ENCODE measurements at regions not wholly inside any gene's neighbourhood (a gene's known extent, or its start where the extent isn't known, plus 50 kb on each side); places are given as distances from the start of the nearest gene placed in this dataset.

DNA sequence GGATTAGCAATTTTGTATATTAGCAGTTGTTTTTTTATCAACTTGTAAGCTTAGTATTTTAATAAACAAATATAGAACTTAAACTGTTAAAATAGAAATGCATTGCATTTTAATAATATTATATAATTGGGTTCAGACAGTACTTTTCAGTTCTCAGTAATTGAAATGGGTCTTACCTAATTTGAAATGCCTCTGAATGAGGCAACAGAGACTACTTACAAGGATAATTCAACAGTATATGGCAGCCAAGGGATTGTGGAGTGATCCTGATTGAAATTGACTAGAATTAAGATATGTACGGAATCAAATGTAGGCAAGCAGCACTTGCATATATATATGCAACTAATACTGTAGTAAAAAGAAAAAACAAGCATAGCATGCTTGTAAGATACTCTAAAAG, 1503.9 kb upstream of the MIR17HG start:
- no peaks in the 10 kb centered on the region for H3K36me3 Mint-ChIP-seq (ENCODE audit: unreplicated experiment)
- no peak overlapping the region for H3K4me3 Mint-ChIP-seq (ENCODE audit: unreplicated experiment)
- TF ChIP-seq CTCF (IDR thresholded peaks at IDR 0.05; ENCODE audit: partially characterized antibody, unreplicated experiment), result no peak
- H3K4me1 Mint-ChIP-seq (ENCODE audit: low read depth, unreplicated experiment), result no peaks in the 10 kb centered on the region
- no peaks in the 10 kb centered on the region for H3K27me3 Mint-ChIP-seq (ENCODE audit: unreplicated experiment)
- no peak for DNase-seq
- H3K9me3 Mint-ChIP-seq (ENCODE audit: unreplicated experiment), result no peaks in the 10 kb centered on the region
- H3K27ac Mint-ChIP-seq (ENCODE audit: unreplicated experiment), result no peak overlapping the region

GRCh38 chr13:89845874-89846273, 1501.6 kb upstream of the MIR17HG start:
- H3K27ac Mint-ChIP-seq (ENCODE audit: unreplicated experiment), result no peak overlapping the region
- TF ChIP-seq CTCF (IDR thresholded peaks at IDR 0.05; ENCODE audit: partially characterized antibody, unreplicated experiment), result no peak

GRCh38 chr13:89846926-89847585, 1500.4 kb upstream of the MIR17HG start:
- no peak for TF ChIP-seq CTCF (IDR thresholded peaks at IDR 0.05; ENCODE audit: partially characterized antibody, unreplicated experiment)
- Mint-ChIP-seq H3K27ac (ENCODE audit: unreplicated experiment) (no peak overlapping the region), H3K4me3 (ENCODE audit: unreplicated experiment) (no peak overlapping the region), H3K36me3 (ENCODE audit: unreplicated experiment) (no peaks in the 10 kb centered on the region), H3K27me3 (ENCODE audit: unreplicated experiment) (no peaks in the 10 kb centered on the region), H3K4me1 (ENCODE audit: low read depth, unreplicated experiment) (no peaks in the 10 kb centered on the region), H3K9me3 (ENCODE audit: unreplicated experiment) (no peaks in the 10 kb centered on the region)
- no peak for DNase-seq

More at GRCh38 chr13:89845874-89846273, 1501.6 kb upstream of the MIR17HG start:
- H3K4me3 Mint-ChIP-seq (ENCODE audit: unreplicated experiment), result no peak overlapping the region
- DNase-seq, result no peak
- no peaks in the 10 kb centered on the region for H3K4me1 Mint-ChIP-seq (ENCODE audit: low read depth, unreplicated experiment)
- no peaks in the 10 kb centered on the region for H3K27me3 Mint-ChIP-seq (ENCODE audit: unreplicated experiment)
- H3K9me3 Mint-ChIP-seq (ENCODE audit: unreplicated experiment), result no peaks in the 10 kb centered on the region
- H3K36me3 Mint-ChIP-seq (ENCODE audit: unreplicated experiment), result no peaks in the 10 kb centered on the region

- Mint-ChIP-seq H3K4me1 (ENCODE audit: low read depth, unreplicated experiment) (no peaks in the 10 kb centered on the region), H3K9me3 (ENCODE audit: unreplicated experiment) (no peaks in the 10 kb centered on the region), H3K4me3 (ENCODE audit: unreplicated experiment) (no peak overlapping the region), H3K27ac (ENCODE audit: unreplicated experiment) (no peak overlapping the region), H3K27me3 (ENCODE audit: unreplicated experiment) (no peaks in the 10 kb centered on the region), H3K36me3 (ENCODE audit: unreplicated experiment) (no peaks in the 10 kb centered on the region)
- no peak for DNase-seq
- no peak for TF ChIP-seq CTCF (IDR thresholded peaks at IDR 0.05; ENCODE audit: partially characterized antibody, unreplicated experiment)
Observed at GRCh38 chr13:89852570-89852969, 1494.9 kb upstream of the MIR17HG start.

- Mint-ChIP-seq H3K4me1 (ENCODE audit: low read depth, unreplicated experiment) (no peaks in the 10 kb centered on the region), H3K36me3 (ENCODE audit: unreplicated experiment) (no peaks in the 10 kb centered on the region)
Observed at GRCh38 chr13:89856512-89856911, 1491.0 kb upstream of the MIR17HG start.

More at GRCh38 chr13:89856512-89856911, 1491.0 kb upstream of the MIR17HG start:
- H3K27ac Mint-ChIP-seq (ENCODE audit: unreplicated experiment), result no peak overlapping the region
- TF ChIP-seq CTCF (IDR thresholded peaks at IDR 0.05; ENCODE audit: partially characterized antibody, unreplicated experiment), result no peak
- H3K9me3 Mint-ChIP-seq (ENCODE audit: unreplicated experiment), result no peaks in the 10 kb centered on the region
- no peaks in the 10 kb centered on the region for H3K27me3 Mint-ChIP-seq (ENCODE audit: unreplicated experiment)
- H3K4me3 Mint-ChIP-seq (ENCODE audit: unreplicated experiment), result no peak overlapping the region
- no peak for DNase-seq
